ENCODE measurements at regions not wholly inside any gene's neighbourhood (a gene's known extent, or its start where the extent isn't known, plus 50 kb on each side); places are given as distances from the start of the nearest gene placed in this dataset.

DNA sequence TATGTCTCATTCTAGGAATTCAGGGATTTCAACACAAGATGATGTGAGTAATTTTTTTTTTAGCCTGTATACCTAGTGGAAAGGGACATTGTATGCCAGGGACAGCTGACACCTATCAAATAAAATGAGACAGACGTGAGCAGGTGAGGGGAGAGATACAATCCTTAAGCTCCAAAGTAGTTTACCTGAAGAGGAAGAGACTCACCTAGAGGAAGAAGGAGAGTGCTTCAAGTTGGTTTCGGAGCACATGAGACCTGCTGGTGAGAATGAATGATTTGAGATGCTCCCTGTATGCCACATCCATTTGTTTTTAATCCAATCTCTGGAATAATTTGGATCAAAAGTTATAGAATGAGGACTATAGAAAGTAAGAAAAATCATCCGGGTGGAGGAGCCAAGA, 915.4 kb upstream of the FBXO33 start:
- no peak for TF ChIP-seq POLR2A (IDR thresholded peaks at IDR 0.05)
- TF ChIP-seq, protein P1, sequence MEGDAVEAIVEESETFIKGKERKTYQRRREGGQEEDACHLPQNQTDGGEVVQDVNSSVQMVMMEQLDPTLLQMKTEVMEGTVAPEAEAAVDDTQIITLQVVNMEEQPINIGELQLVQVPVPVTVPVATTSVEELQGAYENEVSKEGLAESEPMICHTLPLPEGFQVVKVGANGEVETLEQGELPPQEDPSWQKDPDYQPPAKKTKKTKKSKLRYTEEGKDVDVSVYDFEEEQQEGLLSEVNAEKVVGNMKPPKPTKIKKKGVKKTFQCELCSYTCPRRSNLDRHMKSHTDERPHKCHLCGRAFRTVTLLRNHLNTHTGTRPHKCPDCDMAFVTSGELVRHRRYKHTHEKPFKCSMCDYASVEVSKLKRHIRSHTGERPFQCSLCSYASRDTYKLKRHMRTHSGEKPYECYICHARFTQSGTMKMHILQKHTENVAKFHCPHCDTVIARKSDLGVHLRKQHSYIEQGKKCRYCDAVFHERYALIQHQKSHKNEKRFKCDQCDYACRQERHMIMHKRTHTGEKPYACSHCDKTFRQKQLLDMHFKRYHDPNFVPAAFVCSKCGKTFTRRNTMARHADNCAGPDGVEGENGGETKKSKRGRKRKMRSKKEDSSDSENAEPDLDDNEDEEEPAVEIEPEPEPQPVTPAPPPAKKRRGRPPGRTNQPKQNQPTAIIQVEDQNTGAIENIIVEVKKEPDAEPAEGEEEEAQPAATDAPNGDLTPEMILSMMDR (IDR thresholded peaks at IDR 0.05) = no peak
